ENCODE measurements at regions not wholly inside any gene's neighbourhood (a gene's known extent, or its start where the extent isn't known, plus 50 kb on each side); places are given as distances from the start of the nearest gene placed in this dataset.

- no peak for DNase-seq (ENCODE audit: low read depth in 4 of 4, low spot score in 3 of 4)
These were observed 1083.8 kb downstream of the TBC1D22A start for GRCh38 chr22:47846206-47846605.

GRCh38 chr22:47842119-47842518, 1079.7 kb downstream of the TBC1D22A start:
- DNase-seq (ENCODE audit: low read depth in 4 of 4, low spot score in 3 of 4), result no peak

- no peak for DNase-seq (ENCODE audit: low read depth in 4 of 4, low spot score in 3 of 4)
These were observed 1078.7 kb downstream of the TBC1D22A start for GRCh38 chr22:47841156-47841555.

GRCh38 chr22:47839595-47840227, 1077.3 kb downstream of the TBC1D22A start:
- no peak for DNase-seq (ENCODE audit: low read depth in 4 of 4, low spot score in 3 of 4)

- DNase-seq (ENCODE audit: low read depth in 4 of 4, low spot score in 3 of 4), result no peak
These were observed 1075.3 kb downstream of the TBC1D22A start for GRCh38 chr22:47837703-47838102.

DNA sequence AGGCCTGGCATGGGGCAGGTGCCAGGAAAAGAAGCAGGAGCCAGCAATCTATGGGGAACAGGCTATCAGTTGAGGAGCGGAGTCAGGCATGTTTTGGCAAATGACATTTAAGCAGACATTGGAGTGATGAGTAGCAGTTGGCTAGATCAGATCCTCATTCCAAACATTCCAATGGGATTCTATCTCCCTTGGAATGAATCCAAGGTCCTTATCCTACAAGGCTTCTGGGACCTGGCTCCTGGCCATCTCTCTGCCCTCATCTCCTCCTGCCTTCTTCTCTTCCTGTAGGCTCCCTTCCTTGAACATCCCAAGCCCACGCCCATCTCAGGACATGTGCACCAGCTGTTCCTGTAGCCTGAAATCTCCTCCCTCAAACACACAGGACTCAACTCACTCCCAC, 1074.5 kb downstream of the TBC1D22A start:
- no peak for DNase-seq (ENCODE audit: low read depth in 4 of 4, low spot score in 3 of 4)

DNA sequence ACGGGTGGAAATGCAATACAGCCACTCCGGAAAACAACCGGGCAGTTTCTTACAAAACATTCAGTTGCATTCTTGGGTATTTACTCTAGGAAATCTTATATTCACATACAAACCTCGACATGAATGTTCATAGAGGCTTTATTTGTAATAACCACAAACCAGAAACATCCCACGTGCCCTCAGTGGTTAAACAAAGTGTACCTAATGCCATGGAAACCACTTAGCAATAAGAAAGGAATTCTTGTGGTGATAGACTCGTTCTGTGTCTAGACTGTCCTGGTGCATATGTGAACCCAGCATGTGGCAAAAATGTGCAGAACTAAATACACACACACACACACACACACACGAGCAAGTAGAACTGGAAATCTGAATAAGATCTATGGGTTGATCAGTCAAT, 1073.3 kb downstream of the TBC1D22A start:
- DNase-seq (ENCODE audit: low read depth in 4 of 4, low spot score in 3 of 4), result no peak

DNA sequence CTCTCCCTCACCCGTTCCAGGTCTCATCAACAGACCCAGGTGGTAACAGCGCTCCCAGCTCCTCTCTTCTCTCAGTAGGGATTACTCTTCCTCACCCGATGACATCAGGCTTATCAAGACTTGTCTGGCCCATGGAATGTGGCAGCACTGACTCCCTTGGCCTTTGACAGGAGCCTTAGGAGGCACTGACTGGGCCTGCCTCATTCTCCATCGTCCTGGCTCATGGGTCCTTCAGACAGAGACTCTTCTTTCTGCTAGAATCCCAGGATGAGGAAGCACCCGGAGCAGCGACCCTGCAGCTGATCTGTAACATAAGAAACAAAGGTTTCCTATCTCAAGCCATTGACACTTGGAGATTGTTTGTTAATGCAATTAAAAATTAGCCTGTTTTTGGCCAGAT, 1063.6 kb downstream of the TBC1D22A start:
- no peak for DNase-seq (ENCODE audit: low read depth in 4 of 4, low spot score in 3 of 4)

GRCh38 chr22:47822422-47822821, 1060.0 kb downstream of the TBC1D22A start:
- no peak for DNase-seq (ENCODE audit: low read depth in 4 of 4, low spot score in 3 of 4)

DNA sequence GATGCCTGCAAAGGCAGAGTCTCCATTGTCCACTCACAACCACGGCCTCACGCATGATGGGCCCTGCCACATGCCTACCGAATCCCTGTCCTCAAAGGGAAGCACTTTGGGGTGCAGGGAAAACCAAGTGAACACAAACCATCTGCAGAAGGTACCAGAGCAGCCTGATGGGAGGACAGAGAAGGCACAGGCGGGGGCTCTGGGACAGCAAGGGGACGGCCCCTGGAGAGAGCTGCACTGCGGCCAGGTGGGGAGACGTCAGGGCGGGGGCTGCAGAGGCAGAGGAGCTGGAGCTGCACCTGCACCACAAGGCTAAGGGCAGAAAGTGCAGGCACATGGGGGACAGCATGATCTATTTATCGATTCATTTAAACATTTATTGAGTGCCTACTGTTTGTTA, 1056.0 kb downstream of the TBC1D22A start:
- DNase-seq (ENCODE audit: low read depth in 4 of 4, low spot score in 3 of 4), result no peak

- no peak for DNase-seq (ENCODE audit: low read depth in 4 of 4, low spot score in 3 of 4)
These were observed 1054.9 kb downstream of the TBC1D22A start for GRCh38 chr22:47817380-47817779.

DNA sequence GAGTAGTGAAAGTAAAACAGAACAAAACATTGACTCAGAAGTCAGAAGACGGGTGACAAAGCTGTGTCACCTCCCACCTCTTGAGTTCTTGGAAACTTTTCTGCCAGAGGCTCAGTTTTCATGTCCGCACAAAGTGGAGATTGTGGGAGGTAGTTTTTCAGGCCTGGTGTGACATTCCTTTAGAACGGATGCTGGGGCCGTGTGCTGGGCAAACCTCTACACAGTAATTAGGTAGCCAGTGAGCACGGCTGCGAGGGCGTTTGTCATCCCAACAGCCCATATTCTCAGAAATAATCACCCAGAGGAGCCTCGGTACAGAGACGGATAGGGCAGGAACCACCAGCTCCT, 1054.4 kb downstream of the TBC1D22A start:
- DNase-seq (ENCODE audit: low read depth in 4 of 4, low spot score in 3 of 4), result no peak

- DNase-seq (ENCODE audit: low read depth in 4 of 4, low spot score in 3 of 4), result no peak
These were observed 1053.8 kb downstream of the TBC1D22A start for GRCh38 chr22:47816121-47816862.

- no peak for DNase-seq (ENCODE audit: low read depth in 4 of 4, low spot score in 3 of 4)
These were observed 1052.0 kb downstream of the TBC1D22A start for GRCh38 chr22:47814474-47814873.

DNA sequence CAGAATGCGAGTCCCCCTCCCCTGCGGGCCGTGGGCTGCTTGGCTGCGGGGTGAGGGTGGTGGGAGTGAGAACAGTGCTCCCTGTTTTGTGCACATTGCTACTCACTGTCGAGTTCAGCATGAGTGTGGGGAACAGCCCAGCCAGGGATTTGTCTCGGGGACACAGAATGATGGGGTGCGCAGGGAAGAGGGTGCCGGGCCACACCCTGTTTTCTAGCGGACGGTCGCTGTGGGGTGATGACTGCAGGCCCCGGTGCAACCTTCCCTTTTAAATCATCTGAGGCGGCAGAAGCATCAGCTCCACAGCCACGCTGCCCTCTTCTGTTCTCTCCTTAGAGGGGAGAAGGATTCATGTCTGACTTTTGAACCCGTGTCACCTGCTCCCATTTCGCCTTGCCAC, 1051.2 kb downstream of the TBC1D22A start:
- no peak for DNase-seq (ENCODE audit: low read depth in 4 of 4, low spot score in 3 of 4)

- no peak for DNase-seq (ENCODE audit: low read depth in 4 of 4, low spot score in 3 of 4)
These were observed 1049.5 kb downstream of the TBC1D22A start for GRCh38 chr22:47811971-47812370.

- no peak for DNase-seq (ENCODE audit: low read depth in 4 of 4, low spot score in 3 of 4)
These were observed 1048.4 kb downstream of the TBC1D22A start for GRCh38 chr22:47810505-47811500.

GRCh38 chr22:47808886-47809620, 1046.6 kb downstream of the TBC1D22A start:
- no peak for DNase-seq (ENCODE audit: low read depth in 4 of 4, low spot score in 3 of 4)

DNA sequence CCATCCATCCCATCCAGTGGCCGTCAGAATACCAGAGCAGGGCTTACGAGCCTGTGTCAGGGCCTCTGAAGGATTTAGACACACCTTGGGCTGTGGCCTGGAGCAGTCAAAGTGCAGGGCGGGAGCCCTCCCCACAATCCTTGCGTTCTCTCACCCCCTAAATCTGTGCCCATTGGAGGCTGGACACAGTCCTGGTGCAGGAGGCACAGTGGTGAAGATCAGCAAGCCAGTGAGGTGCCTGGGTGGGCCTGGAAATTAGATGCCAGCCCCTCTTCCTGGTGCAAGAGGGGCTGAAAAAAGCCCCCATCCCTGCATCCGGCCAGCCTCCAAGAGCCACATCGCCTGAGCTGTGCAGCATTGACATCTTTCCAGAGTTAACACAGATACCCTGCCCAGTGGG, 1045.8 kb downstream of the TBC1D22A start:
- DNase-seq (ENCODE audit: low read depth in 4 of 4, low spot score in 3 of 4), result no peak

- no peak for DNase-seq (ENCODE audit: low read depth in 4 of 4, low spot score in 3 of 4)
These were observed 1045.1 kb downstream of the TBC1D22A start for GRCh38 chr22:47807506-47807905.

DNA sequence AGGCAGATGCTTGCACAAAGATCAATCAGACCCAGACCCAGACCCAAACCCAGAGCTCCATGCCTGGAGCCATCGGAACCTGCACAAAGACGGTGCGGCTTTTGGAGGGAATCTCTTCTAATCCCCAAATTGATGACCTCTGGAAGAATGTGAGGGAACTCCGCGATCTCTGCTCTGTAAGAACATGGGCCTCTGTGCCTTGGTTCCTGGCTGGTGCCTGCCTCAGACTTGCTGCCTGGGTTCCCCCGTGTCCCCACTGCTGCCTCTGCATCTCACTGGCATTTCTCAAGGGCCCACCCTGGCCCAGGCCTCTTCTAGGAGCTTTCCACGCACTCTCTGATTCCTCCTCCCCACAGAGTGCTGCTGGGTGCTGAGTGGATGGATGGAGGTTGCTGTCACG, 1044.4 kb downstream of the TBC1D22A start:
- no peak for DNase-seq (ENCODE audit: low read depth in 4 of 4, low spot score in 3 of 4)
